GM19468 (cell line): ENCODE measurements at regions not wholly inside any gene's neighbourhood (a gene's known extent, or its start where the extent isn't known, plus 50 kb on each side); places are given as distances from the start of the nearest gene placed in this dataset.
A peak's percentile ranks its signal among the peaks of the same experiment; 100 is the strongest.

Experiments used
- ATAC-seq: cut with Tn5 transposase; IDR thresholded peaks from one replicate; pipeline ENCODE4 v1.9.1; 2021; ENCODE audit warnings: mild to moderate bottlenecking, moderate library complexity, moderate number of reproducible peaks; ENCODE audit not compliant: unreplicated experiment; ENCODE audit errors: extremely low read depth

GRCh38 chr12:89991807-89992590, 283.4 kb upstream of the ATP2B1 start:
- no peak for ATAC-seq

GRCh38 chr12:89988188-89988915, 279.7 kb upstream of the ATP2B1 start:
- ATAC-seq: no peak

- no peak for ATAC-seq
Measured at GRCh38 chr12:89985935-89986334, 277.3 kb upstream of the ATP2B1 start.

- ATAC-seq: no peak
Measured at GRCh38 chr12:89984846-89985245, 276.2 kb upstream of the ATP2B1 start.

- ATAC-seq: no peak
Measured at GRCh38 chr12:89983622-89984021, 275.0 kb upstream of the ATP2B1 start.

- no peak for ATAC-seq
Measured at GRCh38 chr12:89980236-89980635, 271.6 kb upstream of the ATP2B1 start.

- ATAC-seq: no peak
Measured at GRCh38 chr12:89977405-89978085, 268.9 kb upstream of the ATP2B1 start.

- no peak for ATAC-seq
Measured at GRCh38 chr12:89976866-89977265, 268.2 kb upstream of the ATP2B1 start.

- ATAC-seq: no peak
Measured at GRCh38 chr12:89975574-89975973, 266.9 kb upstream of the ATP2B1 start.

- ATAC-seq: no peak
Measured at GRCh38 chr12:89971880-89972279, 263.2 kb upstream of the ATP2B1 start.

GRCh38 chr12:89970722-89971121, 262.1 kb upstream of the ATP2B1 start:
- ATAC-seq: no peak

GRCh38 chr12:89969093-89969492, 260.5 kb upstream of the ATP2B1 start:
- ATAC-seq: no peak

- no peak for ATAC-seq
Measured at GRCh38 chr12:89968151-89968700, 259.6 kb upstream of the ATP2B1 start.

- ATAC-seq: no peak
Measured at GRCh38 chr12:89966495-89967240, 258.0 kb upstream of the ATP2B1 start.

- ATAC-seq: no peak
Measured at GRCh38 chr12:89965993-89966392, 257.4 kb upstream of the ATP2B1 start.

- ATAC-seq: no peak
Measured at GRCh38 chr12:89962648-89963047, 254.0 kb upstream of the ATP2B1 start.

- no peak for ATAC-seq
Measured at GRCh38 chr12:89960607-89961394, 252.2 kb upstream of the ATP2B1 start.

GRCh38 chr12:89960011-89960507, 251.4 kb upstream of the ATP2B1 start:
- ATAC-seq: peak; percentile 46

- no peak for ATAC-seq
Measured at GRCh38 chr12:89959179-89959578, 250.5 kb upstream of the ATP2B1 start.
